ENCODE measurements at regions not wholly inside any gene's neighbourhood (a gene's known extent, or its start where the extent isn't known, plus 50 kb on each side); places are given as distances from the start of the nearest gene placed in this dataset.

DNA sequence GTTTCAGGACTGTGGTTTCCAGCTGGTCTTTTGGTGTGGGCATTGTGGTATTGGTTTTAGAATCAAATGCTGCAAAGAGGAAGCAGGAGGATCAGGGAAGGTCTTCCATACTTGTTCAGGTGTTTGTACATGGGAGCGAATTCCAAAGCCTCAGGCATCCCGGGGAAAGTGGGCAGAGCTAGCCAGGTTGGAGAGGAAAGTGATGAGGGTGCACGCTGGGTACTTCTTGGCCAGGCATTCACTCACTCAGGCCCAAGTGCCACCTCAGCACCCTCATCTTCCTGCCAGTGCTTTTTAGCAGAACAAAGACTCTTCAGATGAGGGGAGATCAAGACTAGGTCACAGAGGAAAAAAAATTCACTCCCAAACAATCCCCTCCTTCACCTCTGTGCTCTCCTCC lies 241.1 kb upstream of the TBX18 start:
- no peak overlapping the region for H3K4me3 ChIP-seq (ENCODE audit: low read length)
- TF ChIP-seq EZH2phosphoT487 (IDR thresholded peaks at IDR 0.05; ENCODE audit: borderline replicate concordance, low read length): no peak
- no peak for TF ChIP-seq CTCF (IDR thresholded peaks at IDR 0.05; ENCODE audit: low read depth, low read length, poor library complexity, severe bottlenecking)
- no peaks in the 10 kb centered on the region for H3K79me2 ChIP-seq (ENCODE audit: control insufficient read depth, low read length)
- H3K27me3 ChIP-seq (ENCODE audit: control insufficient read depth, low read length): no peaks in the 10 kb centered on the region
- H3K4me1 ChIP-seq (ENCODE audit: control insufficient read depth, low read length): no peaks in the 10 kb centered on the region
- no peaks in the 10 kb centered on the region for H3K36me3 ChIP-seq (ENCODE audit: control insufficient read depth, low read length)
- H3F3A ChIP-seq (ENCODE audit: control insufficient read depth, insufficient read depth): no peaks in the 10 kb centered on the region
- no peaks in the 10 kb centered on the region for H3K9me2 ChIP-seq (replicated peaks; ENCODE audit: control insufficient read depth, low read length)
- H3K27ac ChIP-seq (ENCODE audit: low read depth, low read length): no peak overlapping the region
- H4K20me1 ChIP-seq (ENCODE audit: control insufficient read depth, insufficient read depth, low read depth, low read length): no peaks in the 10 kb centered on the region
- no peak overlapping the region for H3K4me2 ChIP-seq (ENCODE audit: low read length)
- no peaks in the 10 kb centered on the region for H3K9me3 ChIP-seq (ENCODE audit: control insufficient read depth, insufficient read depth, low read length)

DNA sequence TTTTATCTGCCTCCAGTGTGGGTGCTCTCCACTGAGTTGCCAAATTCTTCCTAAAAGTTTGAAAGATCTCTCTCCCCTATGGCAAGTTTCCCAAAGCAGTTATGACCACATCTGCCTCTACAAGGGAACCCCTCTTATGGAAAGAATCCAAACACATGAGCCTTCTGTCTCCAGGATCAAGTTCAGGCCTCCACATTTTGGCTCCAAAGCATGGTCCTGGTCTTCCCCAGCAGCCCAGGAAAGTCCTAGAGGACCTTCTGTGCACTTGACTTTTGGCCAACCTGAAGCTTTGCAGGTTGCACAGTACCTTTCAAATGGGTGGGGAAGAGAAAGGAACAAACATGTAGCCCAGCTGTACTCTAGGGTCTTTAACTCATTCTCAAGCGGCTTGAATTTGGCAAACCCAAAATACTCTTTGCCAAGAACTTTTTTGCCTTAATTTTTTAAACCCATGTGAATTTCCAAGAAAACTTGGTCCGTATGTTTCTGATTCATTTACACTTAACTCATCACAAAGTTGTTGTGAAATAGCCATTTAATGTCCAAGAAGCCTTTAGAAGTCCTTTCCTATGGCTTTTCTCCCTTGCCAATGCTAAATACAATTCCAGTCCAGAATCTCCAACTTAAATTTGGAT lies 240.1 kb upstream of the TBX18 start:
- no peaks in the 10 kb centered on the region for H4K20me1 ChIP-seq (ENCODE audit: control insufficient read depth, insufficient read depth, low read depth, low read length)
- no peaks in the 10 kb centered on the region for H3K27me3 ChIP-seq (ENCODE audit: control insufficient read depth, low read length)
- no peaks in the 10 kb centered on the region for H3K79me2 ChIP-seq (ENCODE audit: control insufficient read depth, low read length)
- no peak overlapping the region for H3K27ac ChIP-seq (ENCODE audit: low read depth, low read length)
- H3K4me3 ChIP-seq (ENCODE audit: low read length): no peak overlapping the region
- H3K36me3 ChIP-seq (ENCODE audit: control insufficient read depth, low read length): no peaks in the 10 kb centered on the region
- H3K4me1 ChIP-seq (ENCODE audit: control insufficient read depth, low read length): no peaks in the 10 kb centered on the region
- TF ChIP-seq EZH2phosphoT487 (IDR thresholded peaks at IDR 0.05; ENCODE audit: borderline replicate concordance, low read length): no peak
- no peak for TF ChIP-seq CTCF (IDR thresholded peaks at IDR 0.05; ENCODE audit: low read depth, low read length, poor library complexity, severe bottlenecking)
- H3K9me2 ChIP-seq (replicated peaks; ENCODE audit: control insufficient read depth, low read length): no peaks in the 10 kb centered on the region
- no peaks in the 10 kb centered on the region for H3F3A ChIP-seq (ENCODE audit: control insufficient read depth, insufficient read depth)
- no peaks in the 10 kb centered on the region for H3K9me3 ChIP-seq (ENCODE audit: control insufficient read depth, insufficient read depth, low read length)
- H3K4me2 ChIP-seq (ENCODE audit: low read length): no peak overlapping the region

GRCh38 chr6:85002847-85003246 lies 238.4 kb upstream of the TBX18 start:
- H3K9me3 ChIP-seq (ENCODE audit: control insufficient read depth, insufficient read depth, low read length): no peaks in the 10 kb centered on the region

More at GRCh38 chr6:85002847-85003246, 238.4 kb upstream of the TBX18 start:
- no peak overlapping the region for H3K4me3 ChIP-seq (ENCODE audit: low read length)
- no peaks in the 10 kb centered on the region for H3K4me1 ChIP-seq (ENCODE audit: control insufficient read depth, low read length)
- H4K20me1 ChIP-seq (ENCODE audit: control insufficient read depth, insufficient read depth, low read depth, low read length): no peaks in the 10 kb centered on the region
- no peak overlapping the region for H3K27ac ChIP-seq (ENCODE audit: low read depth, low read length)
- no peaks in the 10 kb centered on the region for H3K9me2 ChIP-seq (replicated peaks; ENCODE audit: control insufficient read depth, low read length)
- no peaks in the 10 kb centered on the region for H3K27me3 ChIP-seq (ENCODE audit: control insufficient read depth, low read length)
- no peaks in the 10 kb centered on the region for H3F3A ChIP-seq (ENCODE audit: control insufficient read depth, insufficient read depth)
- TF ChIP-seq EZH2phosphoT487 (IDR thresholded peaks at IDR 0.05; ENCODE audit: borderline replicate concordance, low read length): no peak
- no peak for TF ChIP-seq CTCF (IDR thresholded peaks at IDR 0.05; ENCODE audit: low read depth, low read length, poor library complexity, severe bottlenecking)
- no peaks in the 10 kb centered on the region for H3K36me3 ChIP-seq (ENCODE audit: control insufficient read depth, low read length)
- no peak overlapping the region for H3K4me2 ChIP-seq (ENCODE audit: low read length)
- no peaks in the 10 kb centered on the region for H3K79me2 ChIP-seq (ENCODE audit: control insufficient read depth, low read length)

Data from DOHH2 (cell line).